Colonic mucosa (tissue), 4 donors: ENCODE measurements at regions not wholly inside any gene's neighbourhood (a gene's known extent, or its start where the extent isn't known, plus 50 kb on each side); places are given as distances from the start of the nearest gene placed in this dataset.

ENCODE experiments used
- DNase-seq: peaks from one replicate; pipeline ENCODE4 v3.0.0-alpha.2; 2020
- H3K27ac ChIP-seq: fragments of 200-600 bp; one replicate; pipeline ENCODE4 v1.8.0; 2021
- H3K27me3 ChIP-seq: fragments of 200-600 bp; one replicate; pipeline ENCODE4 v1.8.0; 2021
- H3K36me3 ChIP-seq: fragments of 200-600 bp; one replicate; pipeline ENCODE4 v1.8.0; 2021
- H3K4me1 ChIP-seq: fragments of 200-600 bp; one replicate; pipeline ENCODE4 v1.8.0; 2021; ENCODE audit warnings: mild to moderate bottlenecking
- H3K4me3 ChIP-seq: fragments of 200-600 bp; one replicate; pipeline ENCODE4 v1.8.0; 2021
- H3K9ac ChIP-seq, 2 donors: one replicate each; pipeline ENCODE4 v1.7.0; 2013; ENCODE audit warnings: control low read depth in 2 of 2, low read depth in 2 of 2, low read length in 2 of 2
- H3K9me3 ChIP-seq: fragments of 200-600 bp; one replicate; pipeline ENCODE4 v1.8.0; 2021
- CTCF ChIP-seq: fragments of 200-600 bp; IDR thresholded peaks from one replicate; pipeline ENCODE4 v1.8.0; 2022; ENCODE audit warnings: antibody characterized with exemption, mild to moderate bottlenecking
- intact Hi-C: fragments of 100-400 bp; cut with DNase I; formaldehyde crosslinking; loops from one replicate; pipeline ENCODE4 v1.14.1; 2022
- donor health status: healthy.
- donor health status: DM: no; HTN: no; CAD: no.
- donor health status: DM: no; HTN: no; CAD: no.

- TF ChIP-seq CTCF: no peak
These were observed 68.6 kb upstream of the PRSS16 start for GRCh38 chr6:27178860-27179259.

DNA sequence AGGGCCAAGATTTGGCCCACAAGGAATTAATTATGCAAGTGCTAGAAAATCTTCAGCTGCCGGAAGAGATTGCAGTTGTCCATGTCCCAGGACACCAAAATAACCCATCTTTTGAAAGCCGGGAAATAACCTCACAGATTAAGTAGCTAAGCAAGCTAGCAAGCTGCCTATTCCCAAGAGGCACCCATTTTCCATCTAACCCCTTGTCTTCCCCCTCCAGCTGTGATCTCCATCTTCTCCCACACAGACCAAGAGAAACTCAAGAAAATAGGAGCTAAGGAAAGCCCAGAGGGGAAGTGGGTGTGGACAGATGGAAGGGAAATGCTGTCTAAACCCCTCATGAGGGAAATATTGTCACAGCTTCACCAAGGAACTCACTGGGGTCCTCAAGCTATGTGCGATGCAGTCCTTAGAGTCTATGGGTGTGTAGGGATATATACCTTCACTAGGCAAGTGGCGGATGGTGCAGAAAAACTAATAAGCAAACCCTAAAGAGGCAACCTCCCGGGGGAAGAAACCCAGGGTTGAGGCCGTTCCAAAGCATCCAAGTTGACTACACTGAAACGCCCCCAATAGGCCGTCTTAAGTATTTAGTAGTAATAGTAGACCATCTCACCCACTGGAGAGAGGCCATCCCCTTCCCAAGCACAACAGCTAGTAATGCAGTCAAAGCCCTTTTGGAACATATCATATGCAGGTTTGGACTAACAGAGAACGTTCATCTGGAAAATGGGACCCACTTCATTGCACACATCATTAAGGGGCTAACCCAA, 64.3 kb upstream of the PRSS16 start:
- Histone ChIP-seq H3K9me3 (no peaks in the 10 kb centered on the region), H3K4me1 (no peaks in the 10 kb centered on the region), H3K27me3 (no peaks in the 10 kb centered on the region), H3K36me3 (no peaks in the 10 kb centered on the region), H3K27ac (no peak overlapping the region), H3K9ac (no peak overlapping the region), H3K4me3 (no peak overlapping the region)
- TF ChIP-seq CTCF: no peak
- intact Hi-C loops: no loop called here
- DNase-seq: no peak

More at GRCh38 chr6:27178860-27179259, 68.6 kb upstream of the PRSS16 start:
- H3K4me3 ChIP-seq: peak overlapping the region; percentile 68
- no peak overlapping the region for H3K27ac ChIP-seq
- intact Hi-C loops: loop anchor here (10.0 kb wide), 1 partner anchor 336 kb away; no protein-coding TSS in a partner anchor
- H3K4me1 ChIP-seq: no peaks in the 10 kb centered on the region
- H3K36me3 ChIP-seq: no peaks in the 10 kb centered on the region
- no peak for DNase-seq
- no peaks in the 10 kb centered on the region for H3K27me3 ChIP-seq
- H3K9me3 ChIP-seq: no peaks in the 10 kb centered on the region
- H3K9ac ChIP-seq: no peak overlapping the region

GRCh38 chr6:27187231-27188060, 60.1 kb upstream of the PRSS16 start:
- Histone ChIP-seq H3K27me3 (no peaks in the 10 kb centered on the region), H3K9me3 (no peaks in the 10 kb centered on the region), H3K4me3 (peak overlapping the region; percentile 60), H3K36me3 (no peaks in the 10 kb centered on the region), H3K4me1 (no peaks in the 10 kb centered on the region), H3K27ac (peak overlapping the region; percentile 80), H3K9ac (peak overlapping the region; percentile 64 to 79)
- no peak for TF ChIP-seq CTCF
- DNase-seq: no peak
- intact Hi-C loops: loop anchor here (5.0 kb wide), 1 partner anchor 565 kb away; no protein-coding TSS in a partner anchor

GRCh38 chr6:27188061-27188884, 59.2 kb upstream of the PRSS16 start:
- Histone ChIP-seq H3K9me3 (no peaks in the 10 kb centered on the region), H3K4me3 (peak overlapping the region; percentile 60), H3K27ac (peak overlapping the region; percentile 80), H3K4me1 (no peaks in the 10 kb centered on the region), H3K9ac (peak overlapping the region; percentile 64 to 79), H3K27me3 (no peaks in the 10 kb centered on the region), H3K36me3 (no peaks in the 10 kb centered on the region)
- no peak for TF ChIP-seq CTCF
- intact Hi-C loops: loop anchor here (5.0 kb wide), 1 partner anchor 564 kb away; no protein-coding TSS in a partner anchor
- DNase-seq: peak; percentile 73
